Transverse colon (tissue), 4 donors: ENCODE measurements at regions not wholly inside any gene's neighbourhood (a gene's known extent, or its start where the extent isn't known, plus 50 kb on each side); places are given as distances from the start of the nearest gene placed in this dataset.

ENCODE experiments used
- CTCF ChIP-seq, 5 experiments: fragments of 200-600 bp in 3 of 5; fragments of 450-650 bp in 2 of 5; sonication (generic) in 3 of 5; IDR thresholded peaks; 1 replicate in 2 of 5; 2 replicates in 3 of 5; pipeline ENCODE4 v1.5.1; 2016 to 2017; ENCODE audit warnings: antibody characterized with exemption in 5 of 5, inconsistent platforms in 3 of 5, mild to moderate bottlenecking in 2 of 5, moderate library complexity in 1 of 5
- POLR2A ChIP-seq: fragments of 450-650 bp; IDR thresholded peaks from one replicate; pipeline ENCODE4 v1.6.1; 2016; ENCODE audit warnings: antibody characterized with exemption, mild to moderate bottlenecking, moderate library complexity
- POLR2AphosphoS5 ChIP-seq, 3 donors: sonication (generic); formaldehyde crosslinking; IDR thresholded peaks; one replicate each; pipeline ENCODE4 v1.6.1; 2016; ENCODE audit warnings: antibody characterized with exemption in 3 of 3

GRCh38 chr13:76500894-76501293 is 385.3 kb downstream of the KCTD12 start:
- TF ChIP-seq CTCF (IDR thresholded peaks at IDR 0.05) (no peak), POLR2AphosphoS5 (IDR thresholded peaks at IDR 0.05) (no peak), POLR2A (no peak)
